Neutrophil (primary cell): ENCODE measurements at regions not wholly inside any gene's neighbourhood (a gene's known extent, or its start where the extent isn't known, plus 50 kb on each side); places are given as distances from the start of the nearest gene placed in this dataset.

ENCODE experiments used
- H3K27ac ChIP-seq: fragments of 200-600 bp; sonication (generic); 2 replicates; pipeline ENCODE4 v1.5.1; 2016; ENCODE audit warnings: mild to moderate bottlenecking, moderate library complexity
- H3K27me3 ChIP-seq: fragments of 200-600 bp; sonication (generic); 2 replicates; pipeline ENCODE4 v1.6.0; 2016; ENCODE audit warnings: mild to moderate bottlenecking
- H3K36me3 ChIP-seq: fragments of 200-600 bp; sonication (generic); 2 replicates; pipeline ENCODE4 v1.5.1; 2017
- H3K4me1 ChIP-seq, 2 experiments: fragments of 200-600 bp in 1 of 2; sonication (generic) in 1 of 2; 1 replicate in 1 of 2; 2 replicates in 1 of 2; pipeline versions ENCODE4 v1.5.1 to v1.6.1; 2013 to 2016; ENCODE audit warnings: low read depth in 1 of 2, low read length in 1 of 2, mild to moderate bottlenecking in 1 of 2, moderate library complexity in 1 of 2; ENCODE audit not compliant: control insufficient read depth in 1 of 2, insufficient read depth in 1 of 2
- H3K4me3 ChIP-seq, 2 experiments: fragments of 200-600 bp in 1 of 2; sonication (generic) in 1 of 2; 1 replicate in 1 of 2; 2 replicates in 1 of 2; pipeline ENCODE4 v1.5.1; 2013 to 2016; ENCODE audit warnings: low read depth in 1 of 2, low read length in 1 of 2, mild to moderate bottlenecking in 1 of 2, moderate library complexity in 1 of 2
- H3K9me3 ChIP-seq: fragments of 200-600 bp; sonication (generic); 2 replicates; pipeline ENCODE4 v1.5.1; 2016
- CTCF ChIP-seq: fragments of 200-600 bp; sonication (generic); IDR thresholded peaks from 2 replicates; pipeline ENCODE4 v1.5.1; 2016; ENCODE audit warnings: antibody characterized with exemption

GRCh38 chr9:31637861-31638260 is 746.6 kb upstream of the ACO1 start:
- Histone ChIP-seq H3K4me3 (no peak overlapping the region), H3K9me3 (no peaks in the 10 kb centered on the region)
- no peak for TF ChIP-seq CTCF

GRCh38 chr9:31639451-31639850 is 745.0 kb upstream of the ACO1 start:
- Histone ChIP-seq H3K4me3 (no peak overlapping the region), H3K27me3 (no peaks in the 10 kb centered on the region), H3K36me3 (no peaks in the 10 kb centered on the region), H3K27ac (no peak overlapping the region), H3K4me1 (no peaks in the 10 kb centered on the region), H3K9me3 (no peaks in the 10 kb centered on the region)
- TF ChIP-seq CTCF = no peak

More at GRCh38 chr9:31637861-31638260, 746.6 kb upstream of the ACO1 start:
- Histone ChIP-seq H3K36me3 (no peaks in the 10 kb centered on the region), H3K27ac (no peak overlapping the region), H3K4me1 (no peaks in the 10 kb centered on the region), H3K27me3 (no peaks in the 10 kb centered on the region)

- H3K36me3 ChIP-seq = no peaks in the 10 kb centered on the region
- no peak overlapping the region for H3K27ac ChIP-seq
- no peaks in the 10 kb centered on the region for H3K27me3 ChIP-seq
- TF ChIP-seq CTCF = no peak
- H3K4me1 ChIP-seq = no peaks in the 10 kb centered on the region
- H3K9me3 ChIP-seq = no peaks in the 10 kb centered on the region
- no peak overlapping the region for H3K4me3 ChIP-seq
These were observed 715.1 kb upstream of the ACO1 start for GRCh38 chr9:31669311-31669710.

GRCh38 chr9:31671011-31671410 is 713.4 kb upstream of the ACO1 start:
- TF ChIP-seq CTCF = no peak

GRCh38 chr9:31674264-31674663 is 710.2 kb upstream of the ACO1 start:
- Histone ChIP-seq H3K27ac (no peak overlapping the region), H3K27me3 (no peaks in the 10 kb centered on the region), H3K4me3 (no peak overlapping the region), H3K36me3 (no peaks in the 10 kb centered on the region), H3K9me3 (no peaks in the 10 kb centered on the region), H3K4me1 (no peaks in the 10 kb centered on the region)
- no peak for TF ChIP-seq CTCF

More at GRCh38 chr9:31671011-31671410, 713.4 kb upstream of the ACO1 start:
- Histone ChIP-seq H3K9me3 (no peaks in the 10 kb centered on the region), H3K4me3 (no peak overlapping the region), H3K27ac (no peak overlapping the region), H3K4me1 (no peaks in the 10 kb centered on the region), H3K36me3 (no peaks in the 10 kb centered on the region), H3K27me3 (no peaks in the 10 kb centered on the region)

GRCh38 chr9:31677415-31677814 is 707.0 kb upstream of the ACO1 start:
- H3K9me3 ChIP-seq = no peaks in the 10 kb centered on the region
- TF ChIP-seq CTCF = no peak

More at GRCh38 chr9:31677415-31677814, 707.0 kb upstream of the ACO1 start:
- no peaks in the 10 kb centered on the region for H3K36me3 ChIP-seq
- no peak overlapping the region for H3K27ac ChIP-seq
- no peaks in the 10 kb centered on the region for H3K4me1 ChIP-seq
- H3K27me3 ChIP-seq = no peaks in the 10 kb centered on the region
- no peak overlapping the region for H3K4me3 ChIP-seq
